ENCODE measurements at regions not wholly inside any gene's neighbourhood (a gene's known extent, or its start where the extent isn't known, plus 50 kb on each side); places are given as distances from the start of the nearest gene placed in this dataset.

- no TSS peak for BruUV-seq (replicated peaks)
- CTCF ChIA-PET (ENCODE audit: low intra/inter-chr PET ratio, low total read pairs), result no interaction called here
- Histone ChIP-seq H2AFZ (ENCODE audit: low read length) (no peak overlapping the region), H3K9ac (ENCODE audit: insufficient read depth, low read depth, low read length) (no peak overlapping the region), H3K27ac (ENCODE audit: extremely low read length, insufficient read depth, low read length) (no peak overlapping the region), H3K27me3 (ENCODE audit: control insufficient read depth in 1 of 2, insufficient read depth in 2 of 2, low read length in 2 of 2) (peaks cover 4 to 37% of the 10 kb centered on the region in 2 experiments; a peak in 4 of 5 replicates), H4K20me1 (ENCODE audit: insufficient read depth, low read length) (no peaks in the 10 kb centered on the region), H3K36me3 (replicated peaks in 1 of 2; ENCODE audit: control insufficient read depth in 1 of 2, insufficient read depth in 2 of 2, low read length in 2 of 2) (no peaks in the 10 kb centered on the region), H3K4me1 (ENCODE audit: insufficient read depth, low read length) (no peaks in the 10 kb centered on the region), H3K4me2 (ENCODE audit: low read depth, low read length) (no peak overlapping the region), H3K79me2 (ENCODE audit: insufficient read depth, low read length) (no peaks in the 10 kb centered on the region), H3K9me3 (ENCODE audit: low read length) (no peaks in the 10 kb centered on the region), H3K4me3 (replicated peaks in 1 of 3; ENCODE audit: insufficient read depth in 1 of 3, low read depth in 2 of 3, low read length in 3 of 3) (no peak overlapping the region)
- intact Hi-C loops (cut with micrococcal nuclease; ENCODE audit: unreplicated experiment), result no loop called here
- no peak for ATAC-seq
- no peak for DNase-seq (ENCODE audit: low spot score)
- POLR2A ChIA-PET, result no interaction called here
- 0% methylated on average over 3 of the region's 9 CpGs for WGBS (ENCODE audit: low lambda C conversion rate)
- in situ Hi-C loops (cut with HindIII; ENCODE audit: extremely low pct_ligation_motif_present, low pct_unique_long_range_greater_than_20kb), result no loop called here
- no peak for FAIRE-seq
- TF ChIP-seq ZNF275 (CRISPR knock-in tag; IDR thresholded peaks at IDR 0.05; ENCODE audit: borderline replicate concordance), result no peak
- TF ChIP-seq ZNF687 (CRISPR knock-in tag; IDR thresholded peaks at IDR 0.05), result no peak
- no peak for TF ChIP-seq ZNF768 (CRISPR knock-in tag; IDR thresholded peaks at IDR 0.05)
- TF ChIP-seq FOXO1 (CRISPR knock-in tag; IDR thresholded peaks at IDR 0.05), result no peak
- TF ChIP-seq CERS6 (CRISPR knock-in tag; IDR thresholded peaks at IDR 0.05), result no peak
- TF ChIP-seq ATM (IDR thresholded peaks at IDR 0.05; ENCODE audit: borderline replicate concordance), result no peak
- no peak for TF ChIP-seq ZNF563 (CRISPR knock-in tag; IDR thresholded peaks at IDR 0.05)
- no peak for TF ChIP-seq RXRA (CRISPR knock-in tag; IDR thresholded peaks at IDR 0.05)
- no peak for TF ChIP-seq MIER2 (CRISPR knock-in tag; IDR thresholded peaks at IDR 0.05)
- TF ChIP-seq ZBTB8A (CRISPR knock-in tag; IDR thresholded peaks at IDR 0.05; ENCODE audit: borderline replicate concordance, low read depth), result no peak
- no peak for TF ChIP-seq ZBTB49 (CRISPR knock-in tag; IDR thresholded peaks at IDR 0.05; ENCODE audit: borderline replicate concordance)
- TF ChIP-seq ZNF691 (CRISPR knock-in tag; IDR thresholded peaks at IDR 0.05; ENCODE audit: borderline replicate concordance, low read depth), result no peak
- no peak for TF ChIP-seq SRY (CRISPR knock-in tag; IDR thresholded peaks at IDR 0.05)
- TF ChIP-seq ZNF781 (CRISPR knock-in tag; IDR thresholded peaks at IDR 0.05; ENCODE audit: borderline replicate concordance, not compliant biosample characterization), result no peak
- no peak for TF ChIP-seq SP140L (CRISPR knock-in tag; IDR thresholded peaks at IDR 0.05; ENCODE audit: borderline replicate concordance)
- TF ChIP-seq RORA (CRISPR knock-in tag; IDR thresholded peaks at IDR 0.05), result no peak
- no peak for TF ChIP-seq ZBTB42 (CRISPR knock-in tag; IDR thresholded peaks at IDR 0.05)
Measured at GRCh38 chr22:49413551-49413950, 414.1 kb downstream of the BRD1 start.

All from HepG2 (cell line).